ENCODE measurements at regions not wholly inside any gene's neighbourhood (a gene's known extent, or its start where the extent isn't known, plus 50 kb on each side); places are given as distances from the start of the nearest gene placed in this dataset.

DNA sequence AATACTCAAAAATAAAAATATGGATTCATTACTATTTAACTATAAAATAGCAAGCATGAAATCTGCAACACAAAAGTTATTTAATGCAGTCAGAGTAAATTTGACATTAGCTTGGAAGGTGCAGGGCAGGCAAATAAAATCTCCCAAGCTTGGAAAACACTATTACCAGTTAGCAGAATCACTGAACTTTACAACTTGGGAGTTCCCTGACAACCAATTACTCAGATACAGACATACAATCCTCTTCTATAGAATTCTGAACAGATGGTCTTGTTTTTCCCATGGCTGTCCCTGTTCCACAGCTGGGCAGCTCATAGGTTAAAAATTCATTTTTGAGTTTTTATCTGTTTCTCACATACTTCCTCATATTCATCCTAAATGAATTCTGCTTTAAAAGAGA, 1002.6 kb downstream of the SORCS3 start:
- no peaks in the 10 kb centered on the region for H3K4me1 ChIP-seq (ENCODE audit: low read depth)
- TF ChIP-seq, protein P1, sequence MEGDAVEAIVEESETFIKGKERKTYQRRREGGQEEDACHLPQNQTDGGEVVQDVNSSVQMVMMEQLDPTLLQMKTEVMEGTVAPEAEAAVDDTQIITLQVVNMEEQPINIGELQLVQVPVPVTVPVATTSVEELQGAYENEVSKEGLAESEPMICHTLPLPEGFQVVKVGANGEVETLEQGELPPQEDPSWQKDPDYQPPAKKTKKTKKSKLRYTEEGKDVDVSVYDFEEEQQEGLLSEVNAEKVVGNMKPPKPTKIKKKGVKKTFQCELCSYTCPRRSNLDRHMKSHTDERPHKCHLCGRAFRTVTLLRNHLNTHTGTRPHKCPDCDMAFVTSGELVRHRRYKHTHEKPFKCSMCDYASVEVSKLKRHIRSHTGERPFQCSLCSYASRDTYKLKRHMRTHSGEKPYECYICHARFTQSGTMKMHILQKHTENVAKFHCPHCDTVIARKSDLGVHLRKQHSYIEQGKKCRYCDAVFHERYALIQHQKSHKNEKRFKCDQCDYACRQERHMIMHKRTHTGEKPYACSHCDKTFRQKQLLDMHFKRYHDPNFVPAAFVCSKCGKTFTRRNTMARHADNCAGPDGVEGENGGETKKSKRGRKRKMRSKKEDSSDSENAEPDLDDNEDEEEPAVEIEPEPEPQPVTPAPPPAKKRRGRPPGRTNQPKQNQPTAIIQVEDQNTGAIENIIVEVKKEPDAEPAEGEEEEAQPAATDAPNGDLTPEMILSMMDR (IDR thresholded peaks at IDR 0.05; ENCODE audit: low read depth, low read length): no peak
- no peaks in the 10 kb centered on the region for H3K9me3 ChIP-seq (ENCODE audit: low read depth)
- no peaks in the 10 kb centered on the region for H3K36me3 ChIP-seq
- H3K4me3 ChIP-seq: no peak overlapping the region
- H3K27ac ChIP-seq: no peak overlapping the region
- no peaks in the 10 kb centered on the region for H3K27me3 ChIP-seq
- no peak for DNase-seq (ENCODE audit: low read depth in 1 of 2, low spot score in 1 of 2)

DNA sequence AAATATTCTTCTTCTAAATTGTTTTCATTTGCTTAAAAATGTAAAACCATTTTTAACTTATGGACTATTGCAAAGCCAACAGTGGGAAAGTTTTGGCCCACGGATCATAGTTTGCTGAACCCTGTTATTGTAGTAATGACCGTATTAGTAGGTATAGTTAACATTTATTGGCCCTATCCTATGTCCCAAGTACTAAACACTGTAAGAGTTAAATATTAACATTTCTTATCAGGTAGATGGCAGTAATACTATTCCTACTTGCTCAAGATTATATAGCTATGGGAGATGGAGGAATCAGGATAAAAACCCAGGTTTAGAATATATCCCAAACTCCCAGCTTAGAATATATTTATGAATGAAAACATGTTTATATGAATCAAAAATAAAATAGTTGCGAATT, 993.2 kb downstream of the SORCS3 start:
- Histone ChIP-seq H3K27ac (no peak overlapping the region), H3K36me3 (no peaks in the 10 kb centered on the region), H3K4me3 (no peak overlapping the region), H3K27me3 (no peaks in the 10 kb centered on the region), H3K9me3 (ENCODE audit: low read depth) (no peaks in the 10 kb centered on the region), H3K4me1 (ENCODE audit: low read depth) (no peaks in the 10 kb centered on the region)
- TF ChIP-seq, protein P1 (IDR thresholded peaks at IDR 0.05; ENCODE audit: low read depth, low read length): no peak
- DNase-seq (ENCODE audit: low read depth in 1 of 2, low spot score in 1 of 2): no peak

DNA sequence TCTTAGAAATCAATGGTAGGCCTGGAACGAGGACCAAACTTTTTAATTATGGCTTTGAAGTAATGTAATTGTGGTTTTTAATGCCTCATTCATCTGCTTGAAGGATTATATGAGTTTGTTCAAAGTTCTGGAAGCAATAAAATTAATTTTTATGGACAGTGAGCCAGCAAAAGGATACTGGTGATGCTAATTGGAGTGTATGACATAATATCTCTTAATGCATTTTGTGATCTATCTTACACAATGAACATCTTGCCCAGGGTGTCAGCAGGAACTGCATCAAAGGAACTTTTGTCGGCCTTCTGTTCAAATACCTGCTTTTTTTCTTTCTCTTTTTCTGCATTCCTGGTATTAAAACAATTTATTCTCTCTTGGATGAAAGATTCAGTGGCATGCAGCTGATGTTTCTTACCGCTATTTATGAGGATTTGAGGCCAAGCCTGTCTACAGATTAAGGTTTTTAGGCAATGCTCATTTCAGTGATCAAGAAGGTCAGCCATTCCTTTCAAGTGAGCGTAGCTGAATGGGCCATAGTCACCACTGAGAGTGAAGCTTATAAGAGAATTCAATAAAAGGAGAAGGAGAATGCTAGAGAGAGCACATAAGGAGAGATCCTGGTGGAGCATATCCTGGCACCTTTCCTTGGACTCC, 974.8 kb downstream of the SORCS3 start:
- Histone ChIP-seq H3K4me1 (ENCODE audit: low read depth) (no peaks in the 10 kb centered on the region), H3K27me3 (no peaks in the 10 kb centered on the region), H3K27ac (no peak overlapping the region), H3K9me3 (ENCODE audit: low read depth) (no peaks in the 10 kb centered on the region), H3K4me3 (no peak overlapping the region), H3K36me3 (no peaks in the 10 kb centered on the region)
- TF ChIP-seq, protein P1 (IDR thresholded peaks at IDR 0.05; ENCODE audit: low read depth, low read length): no peak
- DNase-seq (ENCODE audit: low read depth in 1 of 2, low spot score in 1 of 2): no peak

DNA sequence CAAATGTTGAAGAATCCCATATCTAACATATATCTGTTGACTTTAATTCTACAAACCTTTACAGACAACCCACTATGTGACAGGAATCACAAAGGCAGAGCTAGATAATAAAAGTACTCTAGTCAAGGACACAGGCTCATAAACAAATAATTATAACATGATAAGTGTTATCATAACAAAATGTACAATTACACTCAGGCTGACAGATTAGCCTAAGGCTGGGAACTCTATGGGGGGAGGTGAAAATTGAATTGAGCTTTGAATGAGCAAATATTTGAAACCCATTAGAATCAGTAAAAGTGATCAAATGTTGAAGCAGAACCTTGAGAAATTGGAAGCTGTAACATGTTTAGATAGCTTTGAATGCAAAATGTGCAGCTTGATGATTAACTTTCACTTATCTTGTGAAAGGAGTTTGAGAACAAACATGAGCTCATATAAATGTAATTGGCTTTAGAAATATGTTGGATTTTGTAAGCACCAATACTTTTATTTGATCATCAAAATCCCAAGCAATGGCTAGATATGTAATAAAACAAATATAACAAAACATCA, 970.2 kb downstream of the SORCS3 start:
- H3K4me3 ChIP-seq: no peak overlapping the region
- no peak overlapping the region for H3K27ac ChIP-seq
- no peaks in the 10 kb centered on the region for H3K27me3 ChIP-seq
- no peak for DNase-seq (ENCODE audit: low read depth in 1 of 2, low spot score in 1 of 2)
- no peaks in the 10 kb centered on the region for H3K9me3 ChIP-seq (ENCODE audit: low read depth)
- TF ChIP-seq, protein P1 (IDR thresholded peaks at IDR 0.05; ENCODE audit: low read depth, low read length): no peak
- no peaks in the 10 kb centered on the region for H3K36me3 ChIP-seq
- no peaks in the 10 kb centered on the region for H3K4me1 ChIP-seq (ENCODE audit: low read depth)

DNA sequence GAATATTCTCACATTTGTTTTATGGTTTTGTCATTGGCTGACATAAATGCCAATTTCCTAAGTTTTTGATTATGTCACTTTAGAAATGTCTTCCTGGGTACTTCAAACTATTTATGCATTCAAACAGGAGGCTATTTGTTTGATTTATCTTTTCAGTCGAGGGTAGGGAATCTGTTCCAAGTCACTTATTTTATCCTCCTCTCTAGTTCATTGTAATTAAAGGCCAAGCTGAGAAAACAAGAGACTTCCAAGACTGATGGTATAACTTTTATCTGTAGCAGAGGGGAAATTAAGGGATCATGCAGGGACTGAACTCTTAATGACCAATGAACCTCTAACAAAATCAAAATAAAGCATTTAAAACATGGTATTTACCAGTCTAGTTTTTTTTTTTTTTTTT, 968.4 kb downstream of the SORCS3 start:
- DNase-seq (ENCODE audit: low read depth in 1 of 2, low spot score in 1 of 2): no peak
- TF ChIP-seq, protein P1 (IDR thresholded peaks at IDR 0.05; ENCODE audit: low read depth, low read length): no peak
- Histone ChIP-seq H3K27ac (no peak overlapping the region), H3K27me3 (no peaks in the 10 kb centered on the region), H3K4me3 (no peak overlapping the region), H3K4me1 (ENCODE audit: low read depth) (peaks cover 15% of the 10 kb centered on the region), H3K36me3 (no peaks in the 10 kb centered on the region), H3K9me3 (ENCODE audit: low read depth) (no peaks in the 10 kb centered on the region)
